ENCODE measurements at regions not wholly inside any gene's neighbourhood (a gene's known extent, or its start where the extent isn't known, plus 50 kb on each side); places are given as distances from the start of the nearest gene placed in this dataset.

DNA sequence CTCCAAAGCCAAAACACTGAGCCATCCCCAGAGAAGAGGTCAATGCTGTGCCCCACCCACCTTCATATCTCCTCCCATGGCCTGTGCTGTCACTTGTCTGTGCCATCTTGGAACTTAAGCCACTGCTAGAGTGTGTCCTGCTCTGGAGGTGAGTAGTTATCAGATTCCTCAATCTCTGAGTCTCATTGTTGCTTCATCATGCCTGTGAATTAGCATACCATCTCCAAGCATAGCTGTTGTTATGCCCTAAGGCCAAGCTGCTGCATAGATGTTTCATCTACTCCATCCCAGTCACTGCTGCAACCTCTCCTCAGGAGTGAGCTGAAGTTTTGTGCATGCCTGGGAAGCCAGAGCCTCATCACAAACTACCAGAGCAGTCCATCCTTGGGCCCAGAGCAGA lies 349.0 kb downstream of the ZWINT start:
- TF ChIP-seq, protein P1, sequence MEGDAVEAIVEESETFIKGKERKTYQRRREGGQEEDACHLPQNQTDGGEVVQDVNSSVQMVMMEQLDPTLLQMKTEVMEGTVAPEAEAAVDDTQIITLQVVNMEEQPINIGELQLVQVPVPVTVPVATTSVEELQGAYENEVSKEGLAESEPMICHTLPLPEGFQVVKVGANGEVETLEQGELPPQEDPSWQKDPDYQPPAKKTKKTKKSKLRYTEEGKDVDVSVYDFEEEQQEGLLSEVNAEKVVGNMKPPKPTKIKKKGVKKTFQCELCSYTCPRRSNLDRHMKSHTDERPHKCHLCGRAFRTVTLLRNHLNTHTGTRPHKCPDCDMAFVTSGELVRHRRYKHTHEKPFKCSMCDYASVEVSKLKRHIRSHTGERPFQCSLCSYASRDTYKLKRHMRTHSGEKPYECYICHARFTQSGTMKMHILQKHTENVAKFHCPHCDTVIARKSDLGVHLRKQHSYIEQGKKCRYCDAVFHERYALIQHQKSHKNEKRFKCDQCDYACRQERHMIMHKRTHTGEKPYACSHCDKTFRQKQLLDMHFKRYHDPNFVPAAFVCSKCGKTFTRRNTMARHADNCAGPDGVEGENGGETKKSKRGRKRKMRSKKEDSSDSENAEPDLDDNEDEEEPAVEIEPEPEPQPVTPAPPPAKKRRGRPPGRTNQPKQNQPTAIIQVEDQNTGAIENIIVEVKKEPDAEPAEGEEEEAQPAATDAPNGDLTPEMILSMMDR (conservative IDR thresholded peaks at IDR 0.05; ENCODE audit: low read depth, low read length) = no peak
- no peak for TF ChIP-seq EZH2phosphoT487 (IDR thresholded peaks at IDR 0.05; ENCODE audit: borderline replicate concordance, low read length)
- TF ChIP-seq EZH2 (IDR thresholded peaks at IDR 0.05; ENCODE audit: low read length, unreplicated experiment) = no peak
